Upper lobe of left lung (tissue), 6 donors: ENCODE measurements at regions not wholly inside any gene's neighbourhood (a gene's known extent, or its start where the extent isn't known, plus 50 kb on each side); places are given as distances from the start of the nearest gene placed in this dataset.

Source experiments
- ATAC-seq, 2 donors: fragments of 200-7000 bp; cut with Tn5 transposase; one replicate each; pipeline ENCODE4 v1.9.1; 2022; ENCODE audit warnings: mild to moderate bottlenecking in 2 of 2, moderate library complexity in 2 of 2; ENCODE audit not compliant: low FRiP score in 2 of 2
- DNase-seq, 2 donors: peaks; one replicate each; pipeline ENCODE4 v3.0.0-alpha.2; 2019 to 2020
- H3K27ac ChIP-seq, 4 donors: fragments of 200-600 bp; sonication (generic); one replicate each; pipeline ENCODE4 v1.5.1; 2016 to 2019
- H3K27me3 ChIP-seq, 4 donors: fragments of 200-600 bp; sonication (generic); one replicate each; pipeline ENCODE4 v1.5.1; 2017 to 2019
- H3K36me3 ChIP-seq, 4 donors: fragments of 200-600 bp; sonication (generic); one replicate each; pipeline ENCODE4 v1.5.1; 2016 to 2019
- H3K4me1 ChIP-seq, 4 donors: fragments of 200-600 bp; sonication (generic); one replicate each; pipeline ENCODE4 v1.5.1; 2018 to 2019
- H3K4me3 ChIP-seq, 4 donors: fragments of 200-600 bp; sonication (generic); one replicate each; pipeline ENCODE4 v1.5.1; 2017 to 2019; ENCODE audit warnings: mild to moderate bottlenecking in 2 of 4, moderate library complexity in 1 of 4
- H3K9me3 ChIP-seq, 4 donors: fragments of 200-600 bp; sonication (generic); one replicate each; pipeline ENCODE4 v1.5.1; 2018 to 2019
- CTCF ChIP-seq, 6 experiments: fragments of 450-650 bp in 4 of 6; fragments of 200-600 bp in 2 of 6; sonication (generic) in 2 of 6; IDR thresholded peaks; one replicate each; pipeline ENCODE4 v1.5.1; 2016 to 2019; ENCODE audit warnings: antibody characterized with exemption in 6 of 6
- EP300 ChIP-seq, 4 donors: sonication (generic); formaldehyde crosslinking; IDR thresholded peaks; one replicate each; pipeline ENCODE4 v1.5.1; 2017; ENCODE audit warnings: antibody characterized with exemption in 4 of 4, control low read depth in 2 of 4
- POLR2A ChIP-seq, 4 donors: fragments of 450-650 bp; IDR thresholded peaks; one replicate each; pipeline ENCODE4 v1.5.1; 2016 to 2017; ENCODE audit warnings: antibody characterized with exemption in 4 of 4, mild to moderate bottlenecking in 2 of 4
- POLR2AphosphoS5 ChIP-seq, 2 donors: sonication (generic); formaldehyde crosslinking; IDR thresholded peaks; one replicate each; pipeline ENCODE4 v1.5.1; 2017; ENCODE audit warnings: antibody characterized with exemption in 2 of 2
- WGBS, 2 donors: methylation state at CpG; one replicate each; pipeline ENCODE4 v1.1.5; 2017 to 2018; 5-methylcytosine and 5-hydroxymethylcytosine counted together
- donor health status: DM: no; HTN: no; CAD: no; lungs with moderate emphysema.
- donor health status: DM: no; HTN: yes; CAD: no; lungs with severe emphysema.

DNA sequence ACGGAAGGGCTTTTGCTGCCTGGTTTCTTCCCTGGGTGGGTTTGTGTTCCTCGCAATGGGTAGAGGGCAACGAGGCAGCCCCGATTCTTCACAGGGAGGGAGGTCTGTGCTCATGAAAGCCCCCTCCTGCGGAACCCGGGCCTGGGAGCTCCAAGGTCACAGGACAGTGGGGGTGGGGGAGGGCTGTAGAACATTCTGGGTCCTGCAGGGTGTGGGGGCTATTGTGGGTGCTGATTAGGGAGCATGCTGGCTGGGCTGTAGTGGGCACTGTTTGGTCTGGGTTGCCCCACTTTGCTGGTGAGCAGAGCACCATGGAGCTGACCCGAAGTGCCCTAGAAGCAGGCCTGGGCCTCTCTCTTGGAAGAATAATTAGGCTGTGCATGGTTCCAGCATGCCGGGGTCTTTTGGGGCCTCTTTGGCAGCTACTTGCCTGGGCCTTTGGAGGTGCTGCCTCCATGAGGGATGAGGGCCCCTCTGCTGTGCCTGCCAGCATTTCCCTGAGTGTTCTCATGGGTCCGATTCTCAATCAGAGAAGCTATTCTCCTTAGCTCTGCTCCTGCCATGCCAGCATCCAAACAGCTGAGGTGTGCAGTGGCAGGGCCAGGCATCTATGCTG, 232.2 kb upstream of the HS6ST1 start:
- WGBS, 2 donors: 94 to 97% methylated on average over 6 to 9 of the region's 9 CpGs
- H3K4me1 ChIP-seq: no peaks in the 10 kb centered on the region
- TF ChIP-seq EP300 (IDR thresholded peaks at IDR 0.05) (no peak), CTCF (IDR thresholded peaks at IDR 0.05) (no peak), POLR2AphosphoS5 (IDR thresholded peaks at IDR 0.05) (no peak), POLR2A (IDR thresholded peaks at IDR 0.05) (no peak)
- no peaks in the 10 kb centered on the region for H3K27me3 ChIP-seq
- H3K4me3 ChIP-seq: no peak overlapping the region
- H3K9me3 ChIP-seq: no peaks in the 10 kb centered on the region
- DNase-seq: no peak
- peak in 1 of 2 donors; percentile 4 for ATAC-seq
- H3K27ac ChIP-seq: no peak overlapping the region
- no peaks in the 10 kb centered on the region for H3K36me3 ChIP-seq

DNA sequence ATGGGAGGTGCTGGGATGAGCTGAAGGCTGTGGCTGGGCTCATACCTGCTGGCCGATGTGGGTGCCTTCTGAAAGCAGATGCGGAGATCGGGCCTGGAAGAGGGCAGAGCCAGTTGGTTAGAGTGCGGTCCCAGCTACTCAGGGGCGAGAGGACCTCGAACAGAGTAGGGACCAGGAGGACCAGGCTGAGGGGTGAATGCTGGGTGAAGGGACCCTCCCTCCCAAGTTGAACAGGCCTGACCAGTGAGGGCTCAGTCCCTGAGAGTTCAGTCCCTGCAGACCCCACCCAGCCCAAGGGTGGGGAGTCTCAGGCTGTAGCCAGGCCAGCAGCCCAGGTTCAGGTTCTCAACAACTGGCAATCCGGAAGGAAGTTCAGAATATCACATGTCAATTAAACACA, 232.8 kb upstream of the HS6ST1 start:
- no peaks in the 10 kb centered on the region for H3K36me3 ChIP-seq
- H3K27ac ChIP-seq: no peak overlapping the region
- H3K4me3 ChIP-seq: no peak overlapping the region
- ATAC-seq: no peak
- no peak for DNase-seq
- TF ChIP-seq CTCF (IDR thresholded peaks at IDR 0.05) (no peak), EP300 (IDR thresholded peaks at IDR 0.05) (no peak), POLR2A (IDR thresholded peaks at IDR 0.05) (no peak), POLR2AphosphoS5 (IDR thresholded peaks at IDR 0.05) (no peak)
- 97 to 100% methylated on average over 1 to 7 of the region's 7 CpGs for WGBS, 2 donors
- no peaks in the 10 kb centered on the region for H3K27me3 ChIP-seq
- H3K4me1 ChIP-seq: no peaks in the 10 kb centered on the region
- H3K9me3 ChIP-seq: no peaks in the 10 kb centered on the region

GRCh38 chr2:128552141-128552805, 233.6 kb upstream of the HS6ST1 start:
- H3K4me1 ChIP-seq: no peaks in the 10 kb centered on the region
- no peak overlapping the region for H3K27ac ChIP-seq
- no peaks in the 10 kb centered on the region for H3K27me3 ChIP-seq
- no peaks in the 10 kb centered on the region for H3K36me3 ChIP-seq
- no peaks in the 10 kb centered on the region for H3K9me3 ChIP-seq
- no peak overlapping the region for H3K4me3 ChIP-seq
- DNase-seq (no peak), ATAC-seq (no peak)
- 86 to 89% methylated on average over 3 to 8 of the region's 8 CpGs for WGBS, 2 donors
- TF ChIP-seq POLR2A (IDR thresholded peaks at IDR 0.05): no peak
- no peak for TF ChIP-seq EP300 (IDR thresholded peaks at IDR 0.05)
- no peak for TF ChIP-seq POLR2AphosphoS5 (IDR thresholded peaks at IDR 0.05)
- no peak for TF ChIP-seq CTCF (IDR thresholded peaks at IDR 0.05)

- Histone ChIP-seq H3K27me3 (no peaks in the 10 kb centered on the region), H3K4me1 (no peaks in the 10 kb centered on the region), H3K36me3 (no peaks in the 10 kb centered on the region), H3K27ac (no peak overlapping the region), H3K4me3 (no peak overlapping the region), H3K9me3 (no peaks in the 10 kb centered on the region)
- TF ChIP-seq CTCF (IDR thresholded peaks at IDR 0.05) (no peak), POLR2AphosphoS5 (IDR thresholded peaks at IDR 0.05) (no peak), POLR2A (IDR thresholded peaks at IDR 0.05) (no peak), EP300 (IDR thresholded peaks at IDR 0.05) (no peak)
- ATAC-seq (no peak), DNase-seq (no peak)
- WGBS, 2 donors: 84 to 86% methylated on average over 11 of the region's 11 CpGs
Observed at GRCh38 chr2:128552806-128553551, 234.3 kb upstream of the HS6ST1 start.
